ENCODE measurements at regions not wholly inside any gene's neighbourhood (a gene's known extent, or its start where the extent isn't known, plus 50 kb on each side); places are given as distances from the start of the nearest gene placed in this dataset.

- DNase-seq (ENCODE audit: low read depth): no peak
- H3K4me3 ChIP-seq (ENCODE audit: low read depth, low read length): no peak overlapping the region
- TF ChIP-seq, protein P1, sequence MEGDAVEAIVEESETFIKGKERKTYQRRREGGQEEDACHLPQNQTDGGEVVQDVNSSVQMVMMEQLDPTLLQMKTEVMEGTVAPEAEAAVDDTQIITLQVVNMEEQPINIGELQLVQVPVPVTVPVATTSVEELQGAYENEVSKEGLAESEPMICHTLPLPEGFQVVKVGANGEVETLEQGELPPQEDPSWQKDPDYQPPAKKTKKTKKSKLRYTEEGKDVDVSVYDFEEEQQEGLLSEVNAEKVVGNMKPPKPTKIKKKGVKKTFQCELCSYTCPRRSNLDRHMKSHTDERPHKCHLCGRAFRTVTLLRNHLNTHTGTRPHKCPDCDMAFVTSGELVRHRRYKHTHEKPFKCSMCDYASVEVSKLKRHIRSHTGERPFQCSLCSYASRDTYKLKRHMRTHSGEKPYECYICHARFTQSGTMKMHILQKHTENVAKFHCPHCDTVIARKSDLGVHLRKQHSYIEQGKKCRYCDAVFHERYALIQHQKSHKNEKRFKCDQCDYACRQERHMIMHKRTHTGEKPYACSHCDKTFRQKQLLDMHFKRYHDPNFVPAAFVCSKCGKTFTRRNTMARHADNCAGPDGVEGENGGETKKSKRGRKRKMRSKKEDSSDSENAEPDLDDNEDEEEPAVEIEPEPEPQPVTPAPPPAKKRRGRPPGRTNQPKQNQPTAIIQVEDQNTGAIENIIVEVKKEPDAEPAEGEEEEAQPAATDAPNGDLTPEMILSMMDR (conservative IDR thresholded peaks at IDR 0.05; ENCODE audit: low read depth, low read length): no peak
Observed at GRCh38 chr14:28119849-28120248, 646.7 kb upstream of the FOXG1 start.

GRCh38 chr14:28120391-28120790 is 646.2 kb upstream of the FOXG1 start:
- TF ChIP-seq, protein P1 (conservative IDR thresholded peaks at IDR 0.05; ENCODE audit: low read depth, low read length): no peak
- H3K4me3 ChIP-seq (ENCODE audit: low read depth, low read length): no peak overlapping the region
- no peak for DNase-seq (ENCODE audit: low read depth)

GRCh38 chr14:28121512-28122297 is 644.9 kb upstream of the FOXG1 start:
- no peak for DNase-seq (ENCODE audit: low read depth)
- TF ChIP-seq, protein P1 (conservative IDR thresholded peaks at IDR 0.05; ENCODE audit: low read depth, low read length): no peak
- H3K4me3 ChIP-seq (ENCODE audit: low read depth, low read length): no peak overlapping the region

DNA sequence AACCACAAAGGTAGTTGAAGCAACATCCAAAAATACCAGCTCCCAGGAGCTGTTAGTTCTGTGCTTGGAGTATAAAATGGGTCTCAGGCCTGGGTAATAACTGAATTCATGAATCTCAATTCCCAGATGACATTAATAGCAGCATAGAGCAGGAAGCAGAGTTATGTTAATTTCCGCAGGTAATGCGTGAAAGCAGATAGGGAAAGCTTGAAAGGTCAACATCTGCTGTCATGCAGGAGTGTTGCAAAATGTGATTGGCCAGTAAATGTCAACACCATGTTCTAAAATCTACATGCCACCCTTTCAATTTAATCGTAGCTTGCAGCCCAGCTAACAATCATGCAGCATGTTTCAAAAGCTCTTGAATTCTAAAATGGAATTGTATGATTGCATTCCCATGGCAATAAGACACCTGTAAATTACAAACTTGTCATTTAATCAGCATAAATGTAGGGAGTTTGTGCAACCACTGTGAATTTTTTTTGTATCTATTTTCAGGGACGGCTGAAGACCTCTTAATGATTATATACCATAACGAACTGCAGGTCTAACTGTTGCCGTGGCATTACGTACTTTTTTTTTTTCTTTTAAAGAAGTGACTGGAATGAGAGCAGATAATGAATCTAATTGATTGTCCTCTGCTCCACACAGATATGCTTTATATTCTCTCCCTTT is 635.8 kb upstream of the FOXG1 start:
- no peak overlapping the region for H3K4me3 ChIP-seq (ENCODE audit: low read depth, low read length)
- no peak for DNase-seq (ENCODE audit: low read depth)
- TF ChIP-seq, protein P1 (conservative IDR thresholded peaks at IDR 0.05; ENCODE audit: low read depth, low read length): no peak

- DNase-seq (ENCODE audit: low read depth): no peak
- TF ChIP-seq, protein P1 (conservative IDR thresholded peaks at IDR 0.05; ENCODE audit: low read depth, low read length): no peak
- no peak overlapping the region for H3K4me3 ChIP-seq (ENCODE audit: low read depth, low read length)
Observed at GRCh38 chr14:28138341-28138740, 628.2 kb upstream of the FOXG1 start.

GRCh38 chr14:28141662-28142061 is 624.9 kb upstream of the FOXG1 start:
- H3K4me3 ChIP-seq (ENCODE audit: low read depth, low read length): no peak overlapping the region
- TF ChIP-seq, protein P1 (conservative IDR thresholded peaks at IDR 0.05; ENCODE audit: low read depth, low read length): no peak
- no peak for DNase-seq (ENCODE audit: low read depth)
